SK-N-MC (cell line): ENCODE measurements at regions not wholly inside any gene's neighbourhood (a gene's known extent, or its start where the extent isn't known, plus 50 kb on each side); places are given as distances from the start of the nearest gene placed in this dataset.

Source experiments
- EZH2 ChIP-seq: fragments of 200-600 bp; sonication (generic); IDR thresholded peaks from one replicate; pipeline ENCODE4 v1.6.1; 2017; ENCODE audit warnings: antibody characterized with exemption
- POLR2AphosphoS5 ChIP-seq: IDR thresholded peaks from 2 replicates; pipeline ENCODE4 v1.6.1; 2012; ENCODE audit warnings: mild to moderate bottlenecking, low read depth, low read length, borderline replicate concordance

DNA sequence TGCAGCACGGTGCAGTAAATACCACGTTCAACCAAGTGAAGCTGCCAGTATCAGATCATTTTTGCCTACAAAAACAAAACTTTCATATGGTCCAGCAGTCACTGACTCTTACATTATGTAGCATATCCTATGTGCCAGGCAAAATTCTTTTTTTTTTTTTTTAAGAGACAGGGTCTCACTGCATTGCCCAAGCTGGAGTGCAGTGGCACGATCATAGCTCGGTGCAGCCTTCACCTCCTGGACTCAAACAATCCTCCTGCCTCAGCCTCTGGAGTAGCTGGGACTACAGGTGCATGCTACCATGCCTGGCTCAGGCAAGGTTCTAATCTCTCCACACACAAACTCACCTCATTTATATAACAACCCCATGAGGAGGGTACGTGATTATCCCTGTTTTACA, 208.6 kb upstream of the JARID2 start:
- TF ChIP-seq EZH2: no peak
- no peak for TF ChIP-seq POLR2AphosphoS5
